CD4-positive, alpha-beta T cell treated with Interleukin-4 for 1 hour (primary cell): ENCODE measurements at regions not wholly inside any gene's neighbourhood (a gene's known extent, or its start where the extent isn't known, plus 50 kb on each side); places are given as distances from the start of the nearest gene placed in this dataset.
A peak's percentile ranks its signal among the peaks of the same experiment; 100 is the strongest.

Experiments used
- DNase-seq, 2 donors: peaks; one replicate each; pipeline ENCODE4 v3.0.0-alpha.2; 2020 to 2022

- DNase-seq = no peak
Observed at GRCh38 chr14:51400139-51400538, 160.1 kb downstream of the TMX1 start.

DNA sequence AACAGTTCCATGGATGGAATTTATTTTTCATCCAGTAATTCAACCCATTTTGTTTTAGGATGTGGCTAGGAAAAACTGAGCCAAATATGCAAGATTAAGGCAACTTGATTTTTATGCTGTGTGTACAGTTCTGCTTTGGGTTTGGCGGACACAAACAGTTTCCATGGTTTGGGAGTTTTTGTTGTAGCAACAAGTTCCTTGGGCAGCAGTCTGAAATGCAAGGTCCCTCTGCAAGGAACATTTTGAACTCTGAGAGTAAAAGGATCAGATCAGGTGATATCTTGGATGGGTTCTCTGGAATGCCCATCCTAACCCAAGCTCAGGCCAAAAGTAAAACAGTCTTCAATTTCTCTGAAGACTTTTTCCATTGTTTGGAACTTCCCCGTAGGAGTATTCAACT is 161.2 kb downstream of the TMX1 start:
- DNase-seq = no peak

GRCh38 chr14:51401756-51402155 is 161.7 kb downstream of the TMX1 start:
- DNase-seq = no peak

DNA sequence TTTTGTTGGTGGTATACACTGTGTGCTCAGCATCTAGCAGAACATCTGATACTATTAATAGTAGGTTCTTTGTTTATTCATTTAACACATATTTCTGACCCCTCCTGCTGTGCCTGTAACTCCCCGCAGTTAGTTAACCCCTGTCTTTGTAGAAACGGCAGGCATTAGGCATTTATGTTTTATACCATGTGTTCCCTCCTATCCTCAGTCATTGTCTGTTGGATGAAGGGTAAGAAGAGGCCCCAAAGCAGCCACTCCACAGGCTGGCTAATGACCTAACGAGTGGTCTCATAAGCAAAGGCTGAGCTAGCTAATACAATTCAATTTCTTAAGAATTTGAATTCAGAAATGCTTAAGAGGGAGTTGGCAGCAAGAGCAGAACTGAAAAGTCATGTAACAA is 170.8 kb downstream of the TMX1 start:
- no peak for DNase-seq

DNA sequence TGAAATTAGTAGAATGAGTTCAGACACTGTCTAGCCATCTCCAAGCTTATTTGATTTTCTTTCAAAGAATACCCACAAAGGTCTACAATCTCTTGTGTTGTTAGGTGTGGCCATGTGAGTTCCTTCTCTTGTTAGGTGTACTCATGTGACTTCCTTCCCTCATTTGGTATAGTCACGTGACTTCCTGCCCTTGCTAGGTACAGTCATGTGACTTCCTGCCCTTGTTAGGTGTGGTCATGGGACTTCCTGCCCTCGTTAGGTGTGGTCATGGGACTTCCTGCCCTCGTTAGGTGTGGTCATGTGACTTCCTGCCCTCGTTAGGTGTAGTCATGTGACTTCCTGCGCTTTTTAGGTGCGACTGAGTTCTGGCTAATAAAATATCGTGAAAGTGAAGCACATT is 179.6 kb downstream of the TMX1 start:
- DNase-seq = peak; percentile 66 to 69

GRCh38 chr14:51422704-51423103 is 182.7 kb downstream of the TMX1 start:
- no peak for DNase-seq

GRCh38 chr14:51424041-51424440 is 184.0 kb downstream of the TMX1 start:
- DNase-seq = no peak

- DNase-seq = no peak
Observed at GRCh38 chr14:51424561-51425251, 184.7 kb downstream of the TMX1 start.

GRCh38 chr14:51428981-51429380 is 188.9 kb downstream of the TMX1 start:
- DNase-seq = no peak

- no peak for DNase-seq
Observed at GRCh38 chr14:51430079-51430478, 190.0 kb downstream of the TMX1 start.

- no peak for DNase-seq
Observed at GRCh38 chr14:51430633-51431032, 190.6 kb downstream of the TMX1 start.

DNA sequence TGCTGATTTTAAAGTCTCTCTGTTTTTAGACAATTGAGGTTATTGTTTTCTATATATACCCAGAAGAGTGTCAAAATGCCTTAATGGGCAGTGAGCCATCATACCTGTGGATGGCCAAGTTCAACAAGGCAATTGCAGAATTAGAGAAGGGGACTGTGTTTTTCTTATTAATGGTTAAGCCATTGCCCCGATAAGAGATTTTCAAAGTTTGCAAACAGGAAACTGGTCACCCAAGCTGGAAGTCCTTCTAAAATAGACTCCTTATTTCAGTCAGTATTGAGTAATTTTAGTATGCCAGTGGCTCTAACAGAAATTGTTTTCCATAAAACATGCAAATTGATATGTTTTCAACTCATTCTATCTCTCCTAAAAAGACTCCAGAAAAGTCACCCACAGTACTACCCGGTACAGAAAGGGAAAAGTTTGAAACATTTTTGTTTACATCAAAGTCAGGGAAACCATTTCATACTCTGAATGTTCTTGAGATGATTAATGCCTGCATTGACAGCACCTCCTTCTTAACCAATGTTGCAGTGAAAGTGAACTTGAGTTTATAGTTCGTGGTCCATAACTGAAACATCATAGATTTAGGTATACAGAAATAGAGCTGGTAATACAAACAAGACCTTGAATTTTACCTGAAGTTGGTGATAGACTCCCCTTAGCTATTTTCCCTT is 191.1 kb downstream of the TMX1 start:
- DNase-seq = no peak

DNA sequence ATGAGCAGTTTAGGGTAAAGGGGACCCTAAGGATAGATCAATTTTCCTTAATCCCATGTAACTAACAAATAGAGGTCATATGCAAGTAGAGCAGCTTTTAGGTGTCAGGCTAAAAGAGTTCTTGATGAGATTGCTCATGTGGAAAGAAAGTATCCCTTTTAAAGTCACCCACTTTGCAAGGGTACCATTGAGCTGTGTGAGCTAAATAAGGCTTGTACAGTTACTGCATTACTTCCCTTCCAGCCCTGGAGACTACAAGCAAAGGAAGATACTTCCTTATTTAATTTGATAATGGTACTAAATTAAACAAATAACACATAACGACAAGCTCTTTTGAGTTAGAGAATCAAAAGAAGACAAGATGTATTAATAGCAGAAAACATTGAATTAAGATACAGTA is 191.7 kb downstream of the TMX1 start:
- no peak for DNase-seq

- DNase-seq = no peak
Observed at GRCh38 chr14:51432302-51432948, 192.4 kb downstream of the TMX1 start.

GRCh38 chr14:51436630-51437029 is 196.6 kb downstream of the TMX1 start:
- no peak for DNase-seq

GRCh38 chr14:51439896-51440295 is 199.8 kb downstream of the TMX1 start:
- DNase-seq = no peak

DNA sequence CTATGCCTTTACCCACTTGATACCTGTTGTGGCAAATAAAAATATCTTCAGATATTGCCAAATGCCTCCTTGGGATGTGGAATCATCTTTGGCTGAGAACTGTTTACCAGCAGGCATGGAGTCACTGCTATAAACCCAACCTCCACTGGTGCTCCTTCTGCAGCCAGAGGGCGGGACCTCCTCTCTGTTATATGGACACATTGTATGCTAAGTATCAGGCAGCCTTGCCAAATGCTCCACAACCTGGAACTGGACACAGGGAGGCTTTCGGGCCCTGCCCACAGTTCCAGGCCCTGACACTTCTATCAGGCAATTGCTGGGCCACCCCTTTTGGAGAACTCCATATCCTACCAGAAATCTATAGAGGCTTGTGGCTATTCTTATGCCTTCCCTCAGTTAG is 201.0 kb downstream of the TMX1 start:
- DNase-seq = no peak

- DNase-seq = no peak
Observed at GRCh38 chr14:51442513-51443175, 202.6 kb downstream of the TMX1 start.

GRCh38 chr14:51443195-51444018 is 203.4 kb downstream of the TMX1 start:
- DNase-seq = no peak

DNA sequence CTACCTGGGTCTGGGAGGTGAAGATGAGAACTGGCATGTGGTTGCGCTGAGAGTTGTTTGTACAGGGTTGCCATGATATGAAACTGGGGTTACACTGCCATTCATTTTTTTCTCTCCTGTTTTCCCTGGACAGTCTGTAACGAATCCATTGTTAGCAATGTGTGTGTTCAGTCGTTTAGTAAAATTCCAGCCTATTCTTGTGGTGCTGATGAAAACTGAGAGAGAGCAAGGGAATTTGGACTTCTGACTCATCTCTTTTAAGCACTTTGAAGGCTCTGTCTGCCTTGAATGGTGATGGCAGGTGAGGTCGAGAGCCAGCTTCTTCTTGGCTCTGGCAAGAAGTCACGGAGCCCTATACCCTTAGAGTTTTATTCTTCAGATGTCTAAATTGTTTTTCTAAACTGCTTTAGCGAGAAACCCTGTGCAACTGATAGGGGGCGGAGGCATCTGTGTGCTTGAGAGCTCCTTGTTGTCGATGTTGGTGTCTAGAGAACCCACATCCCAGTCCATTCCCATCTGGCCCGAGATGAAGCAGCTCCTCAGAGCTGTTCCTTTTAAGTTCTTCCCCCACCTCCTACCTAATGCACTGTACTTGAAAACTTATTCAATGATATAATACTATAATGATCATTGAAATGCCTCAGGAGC is 204.4 kb downstream of the TMX1 start:
- no peak for DNase-seq

DNA sequence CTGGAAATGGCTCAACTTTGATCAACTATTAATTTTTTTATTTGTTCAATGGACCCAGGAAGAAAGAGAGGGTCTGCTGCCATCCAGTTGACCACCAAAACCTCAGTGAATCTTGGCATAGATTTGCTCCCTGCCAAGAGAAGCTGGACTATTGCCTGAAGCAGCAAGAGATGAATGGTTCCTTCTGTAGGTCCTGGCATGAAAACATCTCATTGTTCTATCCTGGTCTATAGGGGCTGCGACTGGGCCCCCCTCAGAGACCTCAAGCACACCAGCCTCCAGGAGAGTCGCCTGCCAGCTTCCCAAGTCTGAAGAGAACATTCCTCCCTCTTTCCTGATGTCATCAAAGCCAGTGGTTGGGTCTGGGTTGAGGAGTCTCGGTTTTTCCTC is 204.9 kb downstream of the TMX1 start:
- DNase-seq = no peak

DNA sequence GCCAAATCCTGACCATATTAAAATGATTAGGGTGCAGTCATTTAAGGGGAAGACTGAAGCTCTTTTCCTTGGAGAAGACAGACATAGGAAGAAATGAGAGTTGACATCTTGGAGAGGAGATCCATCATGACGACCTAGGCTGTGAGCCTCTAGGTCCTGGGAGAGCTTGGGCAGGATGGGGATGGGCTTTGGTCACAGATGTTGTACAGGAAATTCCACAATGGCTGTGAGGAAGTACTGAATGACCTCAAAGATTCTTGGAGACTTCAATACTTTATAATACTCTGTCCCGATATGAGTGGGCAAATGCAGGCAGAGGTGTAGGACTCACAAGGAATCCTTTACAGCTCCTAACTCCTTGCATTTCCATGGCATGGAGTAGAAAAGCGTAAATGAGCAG is 204.9 kb upstream of the FRMD6 start:
- DNase-seq = no peak
